ENCODE measurements at regions not wholly inside any gene's neighbourhood (a gene's known extent, or its start where the extent isn't known, plus 50 kb on each side); places are given as distances from the start of the nearest gene placed in this dataset.

DNA sequence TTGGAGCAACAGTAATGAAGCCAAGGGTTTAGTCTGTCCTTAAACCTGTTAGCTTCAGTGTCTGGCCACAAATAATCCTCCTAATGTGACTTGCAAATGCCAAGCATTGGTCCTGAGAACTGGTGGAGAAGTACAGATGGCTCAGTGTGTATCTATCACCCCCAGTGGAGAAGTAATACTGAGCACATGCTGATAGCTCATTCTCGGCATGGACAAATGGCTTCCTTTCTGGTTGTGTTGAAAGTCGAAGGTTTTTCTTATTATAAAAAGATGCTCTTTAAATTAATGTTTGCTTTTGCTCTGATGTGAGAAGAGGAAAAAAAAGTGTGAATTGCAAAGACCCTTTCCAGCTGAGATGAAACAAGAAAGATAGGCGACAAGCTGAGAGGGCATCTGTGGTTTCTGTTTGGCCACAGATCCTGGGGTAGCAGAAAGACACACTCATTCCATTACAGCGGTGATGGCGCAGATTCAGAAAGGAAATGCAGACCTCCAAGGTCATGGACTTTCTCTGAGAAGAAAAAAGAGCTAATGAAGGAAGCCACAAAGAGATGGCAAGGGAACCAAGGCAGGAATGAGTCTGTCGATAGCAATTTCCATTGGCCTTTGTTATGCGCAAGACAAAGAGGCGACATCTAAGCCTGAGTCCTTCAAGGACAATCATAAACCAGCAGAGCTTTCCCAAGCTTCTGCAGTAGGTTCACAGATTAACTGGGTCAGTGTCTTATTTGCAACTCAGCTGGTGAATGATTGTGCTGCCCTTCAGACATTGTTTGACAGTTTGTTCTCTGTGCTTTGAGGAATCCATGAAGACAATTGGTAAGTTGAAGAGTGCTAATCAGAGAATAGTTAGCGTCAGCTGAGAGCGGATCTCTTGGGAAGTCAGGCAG is 155.5 kb upstream of the RGS6 start:
- H3K36me3 ChIP-seq (replicated peaks) = no peaks in the 10 kb centered on the region
- TF ChIP-seq, protein P1, sequence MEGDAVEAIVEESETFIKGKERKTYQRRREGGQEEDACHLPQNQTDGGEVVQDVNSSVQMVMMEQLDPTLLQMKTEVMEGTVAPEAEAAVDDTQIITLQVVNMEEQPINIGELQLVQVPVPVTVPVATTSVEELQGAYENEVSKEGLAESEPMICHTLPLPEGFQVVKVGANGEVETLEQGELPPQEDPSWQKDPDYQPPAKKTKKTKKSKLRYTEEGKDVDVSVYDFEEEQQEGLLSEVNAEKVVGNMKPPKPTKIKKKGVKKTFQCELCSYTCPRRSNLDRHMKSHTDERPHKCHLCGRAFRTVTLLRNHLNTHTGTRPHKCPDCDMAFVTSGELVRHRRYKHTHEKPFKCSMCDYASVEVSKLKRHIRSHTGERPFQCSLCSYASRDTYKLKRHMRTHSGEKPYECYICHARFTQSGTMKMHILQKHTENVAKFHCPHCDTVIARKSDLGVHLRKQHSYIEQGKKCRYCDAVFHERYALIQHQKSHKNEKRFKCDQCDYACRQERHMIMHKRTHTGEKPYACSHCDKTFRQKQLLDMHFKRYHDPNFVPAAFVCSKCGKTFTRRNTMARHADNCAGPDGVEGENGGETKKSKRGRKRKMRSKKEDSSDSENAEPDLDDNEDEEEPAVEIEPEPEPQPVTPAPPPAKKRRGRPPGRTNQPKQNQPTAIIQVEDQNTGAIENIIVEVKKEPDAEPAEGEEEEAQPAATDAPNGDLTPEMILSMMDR (IDR thresholded peaks at IDR 0.05; ENCODE audit: low read depth, low read length, missing control alignments) = no peak
- H3K27ac ChIP-seq = no peak overlapping the region
- H3K4me3 ChIP-seq (ENCODE audit: low read depth, low read length) = no peak overlapping the region
- DNase-seq = no peak
- H3K27me3 ChIP-seq (replicated peaks) = no peaks in the 10 kb centered on the region
- in situ Hi-C loops (cut with HindIII; ENCODE audit: low pct_ligation_motif_present, low sequenced_read_pairs) = no loop called here

- Histone ChIP-seq H3K4me3 (ENCODE audit: low read depth, low read length) (no peak overlapping the region), H3K27ac (no peak overlapping the region), H3K27me3 (replicated peaks) (no peaks in the 10 kb centered on the region), H3K36me3 (replicated peaks) (no peaks in the 10 kb centered on the region)
- TF ChIP-seq, protein P1 (IDR thresholded peaks at IDR 0.05; ENCODE audit: low read depth, low read length, missing control alignments) = no peak
- in situ Hi-C loops (cut with HindIII; ENCODE audit: low pct_ligation_motif_present, low sequenced_read_pairs) = no loop called here
- no peak for DNase-seq
Measured at GRCh38 chr14:71780075-71780474, 152.2 kb upstream of the RGS6 start.

- H3K27ac ChIP-seq = no peak overlapping the region
- in situ Hi-C loops (cut with HindIII; ENCODE audit: low pct_ligation_motif_present, low sequenced_read_pairs) = no loop called here
Measured at GRCh38 chr14:71780822-71781221, 151.4 kb upstream of the RGS6 start.

GRCh38 chr14:71783088-71783487 is 149.1 kb upstream of the RGS6 start:
- TF ChIP-seq, protein P1 (IDR thresholded peaks at IDR 0.05; ENCODE audit: low read depth, low read length, missing control alignments) = no peak
- Histone ChIP-seq H3K4me3 (ENCODE audit: low read depth, low read length) (no peak overlapping the region), H3K36me3 (replicated peaks) (no peaks in the 10 kb centered on the region), H3K27ac (no peak overlapping the region), H3K27me3 (replicated peaks) (no peaks in the 10 kb centered on the region)
- in situ Hi-C loops (cut with HindIII; ENCODE audit: low pct_ligation_motif_present, low sequenced_read_pairs) = no loop called here
- DNase-seq = no peak

More at GRCh38 chr14:71780822-71781221, 151.4 kb upstream of the RGS6 start:
- Histone ChIP-seq H3K36me3 (replicated peaks) (no peaks in the 10 kb centered on the region), H3K27me3 (replicated peaks) (no peaks in the 10 kb centered on the region), H3K4me3 (ENCODE audit: low read depth, low read length) (no peak overlapping the region)
- TF ChIP-seq, protein P1 (IDR thresholded peaks at IDR 0.05; ENCODE audit: low read depth, low read length, missing control alignments) = no peak
- DNase-seq = no peak

DNA sequence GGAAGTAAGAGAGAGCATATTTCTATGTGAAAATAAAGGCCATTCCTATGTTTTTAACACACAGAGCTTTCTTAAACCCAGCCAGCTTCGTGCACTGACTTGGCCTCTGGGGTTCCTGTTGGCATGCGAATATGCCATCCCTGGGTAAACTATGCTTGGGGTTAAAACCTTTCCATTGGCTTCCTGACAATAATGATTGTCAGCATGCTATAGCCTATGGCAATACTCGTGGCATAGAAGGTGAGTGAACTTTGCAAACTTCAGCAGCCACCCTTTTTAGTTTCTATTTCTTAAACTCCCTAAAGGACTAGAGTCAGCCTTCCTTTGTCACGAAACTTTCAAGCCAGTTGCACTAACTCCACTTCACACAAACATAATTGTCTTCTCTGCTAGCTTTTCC is 148.4 kb upstream of the RGS6 start:
- H3K4me3 ChIP-seq (ENCODE audit: low read depth, low read length) = no peak overlapping the region
- DNase-seq = no peak
- H3K27ac ChIP-seq = no peak overlapping the region
- no peaks in the 10 kb centered on the region for H3K36me3 ChIP-seq (replicated peaks)
- H3K27me3 ChIP-seq (replicated peaks) = no peaks in the 10 kb centered on the region
- TF ChIP-seq, protein P1 (IDR thresholded peaks at IDR 0.05; ENCODE audit: low read depth, low read length, missing control alignments) = no peak
- in situ Hi-C loops (cut with HindIII; ENCODE audit: low pct_ligation_motif_present, low sequenced_read_pairs) = no loop called here

Data from brain microvascular endothelial cell (primary cell).